GM23338 (cell line): ENCODE measurements at regions not wholly inside any gene's neighbourhood (a gene's known extent, or its start where the extent isn't known, plus 50 kb on each side); places are given as distances from the start of the nearest gene placed in this dataset.

Experiments
- ATAC-seq: fragments of 200-7000 bp; cut with Tn5 transposase; 3 replicates; pipeline ENCODE4 v1.9.1; 2020
- DNase-seq: peaks from one replicate; pipeline ENCODE4 v3.0.0-alpha.2; 2015; ENCODE audit warnings: low spot score
- H2AFZ ChIP-seq: fragments of 200-600 bp; sonication (generic); 2 replicates; pipeline ENCODE4 v1.8.0; 2016; ENCODE audit warnings: antibody characterized with exemption, mild to moderate bottlenecking, moderate library complexity
- H3F3A ChIP-seq: fragments of 200-600 bp; sonication (generic); replicated peaks from 2 replicates; pipeline ENCODE4 v1.8.0; 2017; ENCODE audit warnings: antibody characterized with exemption, mixed run types, low read depth
- H3K27ac ChIP-seq: fragments of 200-600 bp; sonication (generic); 2 replicates; pipeline ENCODE4 v1.6.1; 2016; ENCODE audit warnings: low read depth
- H3K27me3 ChIP-seq: fragments of 200-600 bp; sonication (generic); 2 replicates; pipeline ENCODE4 v1.8.0; 2016; ENCODE audit warnings: mild to moderate bottlenecking, mixed run types, moderate library complexity; ENCODE audit not compliant: insufficient read depth
- H3K36me3 ChIP-seq: fragments of 200-600 bp; sonication (generic); 2 replicates; pipeline ENCODE4 v1.8.0; 2016; ENCODE audit warnings: mild to moderate bottlenecking; ENCODE audit not compliant: insufficient read depth
- H3K4me1 ChIP-seq: fragments of 200-600 bp; sonication (generic); 2 replicates; pipeline ENCODE4 v1.8.0; 2016; ENCODE audit warnings: mild to moderate bottlenecking, moderate library complexity; ENCODE audit not compliant: insufficient read depth
- H3K4me2 ChIP-seq: fragments of 200-600 bp; sonication (generic); 2 replicates; pipeline ENCODE4 v1.7.1; 2017; ENCODE audit warnings: mixed run types
- H3K4me3 ChIP-seq: fragments of 200-600 bp; sonication (generic); 2 replicates; pipeline ENCODE4 v1.6.1; 2016; ENCODE audit warnings: mixed run types
- H3K79me2 ChIP-seq: fragments of 200-600 bp; sonication (generic); replicated peaks from 2 replicates; pipeline ENCODE4 v1.8.0; 2017; ENCODE audit warnings: mild to moderate bottlenecking; ENCODE audit not compliant: insufficient read depth
- H3K9me2 ChIP-seq: fragments of 200-600 bp; sonication (generic); 2 replicates; pipeline ENCODE4 v1.8.0; 2017; ENCODE audit not compliant: insufficient read depth
- H4K20me1 ChIP-seq: fragments of 200-600 bp; sonication (generic); replicated peaks from 2 replicates; pipeline ENCODE4 v1.8.0; 2017; ENCODE audit warnings: mild to moderate bottlenecking; ENCODE audit not compliant: insufficient read depth
- H3K27ac Mint-ChIP-seq: 2 replicates; pipeline ENCODE4 v1.8.0; 2020; ENCODE audit warnings: inconsistent platforms, mild to moderate bottlenecking, moderate library complexity, mixed read lengths
- H3K27me3 Mint-ChIP-seq: 3 replicates; pipeline ENCODE4 v1.8.0; 2022; ENCODE audit warnings: low read depth, mild to moderate bottlenecking, moderate library complexity, mixed read lengths, inconsistent platforms; ENCODE audit not compliant: insufficient read depth, poor library complexity
- H3K36me3 Mint-ChIP-seq: 3 replicates; pipeline ENCODE4 v1.8.0; 2021; ENCODE audit warnings: low read depth, mild to moderate bottlenecking, inconsistent platforms, moderate library complexity, mixed read lengths
- H3K4me1 Mint-ChIP-seq: 3 replicates; pipeline ENCODE4 v1.8.0; 2020; ENCODE audit warnings: mild to moderate bottlenecking, inconsistent platforms, mixed read lengths
- H3K4me3 Mint-ChIP-seq: 3 replicates; pipeline ENCODE4 v1.8.0; 2021; ENCODE audit warnings: moderate library complexity, mild to moderate bottlenecking, inconsistent platforms, mixed read lengths
- H3K9me3 Mint-ChIP-seq: 3 replicates; pipeline ENCODE4 v1.8.0; 2020; ENCODE audit warnings: moderate library complexity, mild to moderate bottlenecking, inconsistent platforms, mixed read lengths
- CREB1 ChIP-seq: fragments of 250-450 bp; sonication (Bioruptor Pico); IDR thresholded peaks from 2 replicates; pipeline ENCODE4 v1.5.0; 2020; ENCODE audit warnings: low read depth, mild to moderate bottlenecking, moderate library complexity
- EZH2 ChIP-seq: fragments of 200-600 bp; sonication (generic); IDR thresholded peaks from one replicate; pipeline ENCODE4 v1.8.0; 2017; ENCODE audit warnings: antibody characterized with exemption, mild to moderate bottlenecking, low read depth; ENCODE audit not compliant: unreplicated experiment
- EZH2phosphoT487 ChIP-seq: fragments of 200-600 bp; sonication (generic); IDR thresholded peaks from one replicate; pipeline ENCODE4 v1.8.1; 2018; ENCODE audit warnings: antibody characterized with exemption; ENCODE audit not compliant: unreplicated experiment
- JUNB ChIP-seq: IDR thresholded peaks from one replicate; pipeline ENCODE4 v1.6.1; 2016; ENCODE audit warnings: antibody characterized with exemption; ENCODE audit not compliant: unreplicated experiment
- NANOG ChIP-seq: IDR thresholded peaks from 2 replicates; pipeline ENCODE4 v1.6.1; 2016; ENCODE audit warnings: antibody characterized with exemption, borderline replicate concordance
- POLR2AphosphoS5 ChIP-seq: IDR thresholded peaks from 2 replicates; pipeline ENCODE4 v1.6.1; 2016; ENCODE audit warnings: antibody characterized with exemption, low read depth
- STAT1 ChIP-seq: IDR thresholded peaks from one replicate; pipeline ENCODE4 v1.6.1; 2016; ENCODE audit warnings: antibody characterized with exemption; ENCODE audit not compliant: unreplicated experiment
- ZNF114 ChIP-seq: fragments of 250-450 bp; sonication (Bioruptor Pico); IDR thresholded peaks from 2 replicates; pipeline ENCODE4 v1.5.0; 2020; ENCODE audit warnings: mild to moderate bottlenecking, moderate library complexity
- ZNF331 ChIP-seq: fragments of 250-450 bp; sonication (Bioruptor Pico); IDR thresholded peaks from 2 replicates; pipeline ENCODE4 v1.5.0; 2020; ENCODE audit warnings: low read depth, mild to moderate bottlenecking, moderate library complexity
- TF ChIP-seq, protein P1 (sequence below), 2 experiments: fragments of 200-600 bp in 1 of 2; sonication (generic) in 1 of 2; conservative IDR thresholded peaks; 2 replicates each; pipeline versions ENCODE4 v1.5.1 to v1.6.1; 2016 to 2017; ENCODE audit warnings: antibody characterized with exemption in 2 of 2, low read depth in 2 of 2, mild to moderate bottlenecking in 2 of 2, moderate library complexity in 1 of 2
- TF ChIP-seq, protein P2 (sequence below): IDR thresholded peaks from 2 replicates; pipeline ENCODE4 v1.6.1; 2016; ENCODE audit warnings: antibody characterized with exemption

DNA sequence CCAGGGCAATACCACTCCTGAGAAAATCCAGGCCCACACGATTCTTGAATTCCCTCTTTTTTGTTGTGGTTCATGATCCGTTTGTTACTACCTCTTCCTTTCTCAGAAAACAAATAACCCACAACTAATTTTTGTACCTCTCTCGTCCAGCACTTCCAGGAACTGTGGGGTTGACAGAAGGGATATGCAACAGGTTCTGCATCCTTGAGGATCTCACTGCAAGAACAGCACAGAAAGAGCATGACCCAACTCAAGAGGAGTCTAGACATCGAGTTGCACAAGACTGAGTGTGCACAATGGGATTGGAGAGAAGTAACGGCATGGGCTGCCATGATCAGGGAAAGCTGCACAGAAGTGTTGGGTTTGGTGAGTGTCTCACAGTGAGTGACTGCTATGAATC, 533.3 kb downstream of the SOX2 start:
- H3K4me3 ChIP-seq, result no peak overlapping the region
- Mint-ChIP-seq H3K4me1 (peaks cover 10% of the 10 kb centered on the region), H3K27ac (no peak overlapping the region), H3K36me3 (0 out of 3 replicates have a peak, but pooled peaks cover 3% of the 10 kb centered on the region), H3K9me3 (no peaks in the 10 kb centered on the region), H3K27me3 (peaks cover 4% of the 10 kb centered on the region), H3K4me3 (no peak overlapping the region)
- ATAC-seq (no peak), DNase-seq (no peak)
- 0 out of 2 replicates have a peak, but pooled peaks cover 14% of the 10 kb centered on the region for H3K9me2 ChIP-seq
- no peaks in the 10 kb centered on the region for H3K79me2 ChIP-seq
- no peaks in the 10 kb centered on the region for H3K36me3 ChIP-seq
- no peak overlapping the region; the same call in 1 of the 2 replicates for H2AFZ ChIP-seq
- no peak overlapping the region for H3K27ac ChIP-seq
- no peaks in the 10 kb centered on the region for H4K20me1 ChIP-seq
- H3K4me1 ChIP-seq, result peaks cover 16% of the 10 kb centered on the region
- H3F3A ChIP-seq, result 0 out of 2 replicates have a peak, but pooled peaks cover 3% of the 10 kb centered on the region
- no peak overlapping the region for H3K4me2 ChIP-seq
- H3K27me3 ChIP-seq, result no peaks in the 10 kb centered on the region
- TF ChIP-seq JUNB (no peak), EZH2 (no peak), ZNF331 (CRISPR knock-in tag) (no peak), STAT1 (no peak), ZNF114 (no peak), NANOG (no peak), CREB1 (CRISPR knock-in tag) (no peak), POLR2AphosphoS5 (no peak)
- TF ChIP-seq, protein P1, sequence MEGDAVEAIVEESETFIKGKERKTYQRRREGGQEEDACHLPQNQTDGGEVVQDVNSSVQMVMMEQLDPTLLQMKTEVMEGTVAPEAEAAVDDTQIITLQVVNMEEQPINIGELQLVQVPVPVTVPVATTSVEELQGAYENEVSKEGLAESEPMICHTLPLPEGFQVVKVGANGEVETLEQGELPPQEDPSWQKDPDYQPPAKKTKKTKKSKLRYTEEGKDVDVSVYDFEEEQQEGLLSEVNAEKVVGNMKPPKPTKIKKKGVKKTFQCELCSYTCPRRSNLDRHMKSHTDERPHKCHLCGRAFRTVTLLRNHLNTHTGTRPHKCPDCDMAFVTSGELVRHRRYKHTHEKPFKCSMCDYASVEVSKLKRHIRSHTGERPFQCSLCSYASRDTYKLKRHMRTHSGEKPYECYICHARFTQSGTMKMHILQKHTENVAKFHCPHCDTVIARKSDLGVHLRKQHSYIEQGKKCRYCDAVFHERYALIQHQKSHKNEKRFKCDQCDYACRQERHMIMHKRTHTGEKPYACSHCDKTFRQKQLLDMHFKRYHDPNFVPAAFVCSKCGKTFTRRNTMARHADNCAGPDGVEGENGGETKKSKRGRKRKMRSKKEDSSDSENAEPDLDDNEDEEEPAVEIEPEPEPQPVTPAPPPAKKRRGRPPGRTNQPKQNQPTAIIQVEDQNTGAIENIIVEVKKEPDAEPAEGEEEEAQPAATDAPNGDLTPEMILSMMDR (conservative IDR thresholded peaks at IDR 0.05; ENCODE audit: low read depth in 2 of 2), result no peak

DNA sequence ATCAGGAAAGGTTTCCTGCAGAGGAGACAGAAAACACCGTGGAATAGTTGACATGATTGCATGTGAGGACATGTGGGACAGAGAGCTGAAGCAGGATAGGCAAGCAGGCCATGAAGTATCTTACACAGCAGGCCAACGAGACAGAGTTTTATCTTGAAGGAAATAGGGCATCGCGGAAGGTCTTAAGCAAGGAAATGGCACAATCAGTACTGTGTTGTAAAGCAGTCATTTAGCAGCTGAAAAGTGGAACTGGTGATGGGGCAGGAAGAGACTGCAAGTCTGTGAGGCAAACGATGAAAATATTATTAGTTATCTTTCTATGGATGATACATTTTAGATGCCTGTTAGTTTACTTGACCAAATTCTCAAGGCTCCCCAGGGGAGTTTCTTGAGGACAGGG, 535.1 kb downstream of the SOX2 start:
- Mint-ChIP-seq H3K4me1 (peaks cover 6% of the 10 kb centered on the region), H3K36me3 (0 out of 3 replicates have a peak, but pooled peaks cover 3% of the 10 kb centered on the region), H3K9me3 (no peaks in the 10 kb centered on the region), H3K27me3 (peaks cover 4% of the 10 kb centered on the region), H3K4me3 (no peak overlapping the region), H3K27ac (no peak overlapping the region; the same call in 1 of the 2 replicates)
- no peak for TF ChIP-seq EZH2
- TF ChIP-seq ZNF331 (CRISPR knock-in tag), result no peak
- no peak for TF ChIP-seq CREB1 (CRISPR knock-in tag)
- Histone ChIP-seq H3K79me2 (no peaks in the 10 kb centered on the region), H2AFZ (no peak overlapping the region; the same call in 1 of the 2 replicates), H3K4me2 (no peak overlapping the region), H3K36me3 (no peaks in the 10 kb centered on the region), H3F3A (no peaks in the 10 kb centered on the region), H3K27ac (no peak overlapping the region), H3K4me3 (no peak overlapping the region), H3K4me1 (no peaks in the 10 kb centered on the region), H3K9me2 (0 out of 2 replicates have a peak, but pooled peaks cover 14% of the 10 kb centered on the region), H4K20me1 (no peaks in the 10 kb centered on the region), H3K27me3 (no peaks in the 10 kb centered on the region)
- ATAC-seq (no peak), DNase-seq (no peak)

DNA sequence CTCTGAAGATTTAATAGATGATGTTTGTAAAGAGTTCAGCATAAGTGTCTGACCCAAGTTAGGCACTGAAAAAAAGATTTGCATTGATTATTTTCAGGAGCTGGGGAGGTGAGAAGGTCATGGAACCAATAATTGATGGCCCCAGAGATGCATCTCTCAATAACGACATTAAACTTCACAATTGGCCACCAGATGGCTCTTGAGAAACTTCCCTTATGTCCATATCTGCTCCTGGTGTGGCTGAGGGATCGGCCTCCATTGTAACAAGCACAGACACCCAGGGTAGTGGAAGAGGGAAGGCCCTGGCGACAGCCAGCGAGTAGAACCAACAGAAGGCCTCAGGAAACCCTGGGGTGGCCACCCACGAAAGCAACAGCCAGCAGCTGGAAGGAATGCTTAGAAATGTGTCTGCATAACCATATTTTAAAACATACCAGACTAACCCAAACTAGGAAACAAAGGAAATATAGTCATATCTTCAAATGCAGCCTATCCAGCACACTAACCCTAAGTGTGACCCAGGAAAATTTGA, 536.7 kb downstream of the SOX2 start:
- TF ChIP-seq JUNB, result no peak
- no peak for TF ChIP-seq ZNF114
- TF ChIP-seq EZH2phosphoT487, result no peak
- no peak for TF ChIP-seq ZNF331 (CRISPR knock-in tag)
- TF ChIP-seq, protein P1 (conservative IDR thresholded peaks at IDR 0.05; ENCODE audit: low read depth in 2 of 2), result peak; percentile 34 to 44
- TF ChIP-seq, protein P2, sequence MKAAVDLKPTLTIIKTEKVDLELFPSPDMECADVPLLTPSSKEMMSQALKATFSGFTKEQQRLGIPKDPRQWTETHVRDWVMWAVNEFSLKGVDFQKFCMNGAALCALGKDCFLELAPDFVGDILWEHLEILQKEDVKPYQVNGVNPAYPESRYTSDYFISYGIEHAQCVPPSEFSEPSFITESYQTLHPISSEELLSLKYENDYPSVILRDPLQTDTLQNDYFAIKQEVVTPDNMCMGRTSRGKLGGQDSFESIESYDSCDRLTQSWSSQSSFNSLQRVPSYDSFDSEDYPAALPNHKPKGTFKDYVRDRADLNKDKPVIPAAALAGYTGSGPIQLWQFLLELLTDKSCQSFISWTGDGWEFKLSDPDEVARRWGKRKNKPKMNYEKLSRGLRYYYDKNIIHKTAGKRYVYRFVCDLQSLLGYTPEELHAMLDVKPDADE, result no peak
- H3K36me3 ChIP-seq, result no peaks in the 10 kb centered on the region
- H3K9me2 ChIP-seq, result 0 out of 2 replicates have a peak, but pooled peaks cover 14% of the 10 kb centered on the region
- Mint-ChIP-seq H3K9me3 (no peaks in the 10 kb centered on the region), H3K36me3 (0 out of 3 replicates have a peak, but pooled peaks cover 3% of the 10 kb centered on the region), H3K27ac (peak overlapping the region; percentile 76; the same call in 1 of the 2 replicates), H3K27me3 (peaks cover 4% of the 10 kb centered on the region), H3K4me1 (peaks cover 6% of the 10 kb centered on the region), H3K4me3 (no peak overlapping the region)
- no peaks in the 10 kb centered on the region for H3K79me2 ChIP-seq
- DNase-seq, result no peak
- no peak overlapping the region for H2AFZ ChIP-seq
- H3K27ac ChIP-seq, result no peak overlapping the region
- H3K4me1 ChIP-seq, result no peaks in the 10 kb centered on the region; the same call in 1 of the 2 replicates
- H3K4me3 ChIP-seq, result no peak overlapping the region
- H3F3A ChIP-seq, result no peaks in the 10 kb centered on the region
- ATAC-seq, result no peak
- no peaks in the 10 kb centered on the region for H3K27me3 ChIP-seq
- H3K4me2 ChIP-seq, result no peak overlapping the region
- H4K20me1 ChIP-seq, result no peaks in the 10 kb centered on the region
